ENCODE measurements at regions not wholly inside any gene's neighbourhood (a gene's known extent, or its start where the extent isn't known, plus 50 kb on each side); places are given as distances from the start of the nearest gene placed in this dataset.

DNA sequence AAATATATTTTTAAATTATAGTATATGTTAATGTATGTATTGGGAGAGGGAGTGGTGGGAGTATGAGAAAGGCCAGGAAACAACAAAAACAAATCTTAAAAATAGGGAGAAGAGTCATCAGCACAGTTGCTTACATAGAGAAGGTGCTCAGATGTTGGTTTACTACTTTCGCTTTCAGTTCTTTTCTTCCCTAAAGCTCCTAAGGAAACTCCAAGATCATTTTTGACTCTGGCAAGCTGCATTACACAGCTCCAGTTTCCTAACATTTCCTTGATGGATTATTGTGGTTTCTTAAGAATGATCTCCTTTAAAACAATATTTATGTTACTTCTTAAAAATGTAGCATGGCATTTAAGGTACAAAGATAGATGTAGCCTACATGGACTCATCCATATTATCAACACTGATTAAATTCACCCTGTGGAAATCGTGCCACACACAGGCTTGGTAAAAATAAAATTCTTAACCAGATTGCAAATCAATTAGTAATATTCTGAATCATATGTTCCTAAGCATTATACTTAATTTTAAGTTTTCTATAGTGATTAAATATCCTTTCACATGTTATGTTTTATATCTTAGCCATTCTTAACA, 118.0 kb upstream of the MAN1A1 start:
- no peak for DNase-seq

DNA sequence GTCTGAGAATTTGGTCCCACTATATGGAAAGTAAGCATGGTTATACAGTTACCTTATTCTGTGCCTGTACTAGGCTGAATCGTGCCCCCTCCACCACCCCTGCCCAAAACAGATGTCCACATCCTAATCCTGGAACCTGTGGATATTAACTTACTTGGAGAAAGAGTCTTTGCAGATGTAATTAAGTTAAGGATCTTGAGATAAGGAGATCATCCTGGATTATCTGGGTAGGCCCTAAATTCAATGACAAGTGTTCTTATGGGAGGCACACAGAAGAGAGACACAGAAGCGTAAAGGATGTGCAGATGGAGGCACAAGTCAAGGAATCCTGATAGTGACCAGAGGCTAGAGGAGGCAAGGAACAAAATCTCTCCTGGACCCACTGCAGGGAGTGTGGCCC, 116.7 kb upstream of the MAN1A1 start:
- no peak for DNase-seq

DNA sequence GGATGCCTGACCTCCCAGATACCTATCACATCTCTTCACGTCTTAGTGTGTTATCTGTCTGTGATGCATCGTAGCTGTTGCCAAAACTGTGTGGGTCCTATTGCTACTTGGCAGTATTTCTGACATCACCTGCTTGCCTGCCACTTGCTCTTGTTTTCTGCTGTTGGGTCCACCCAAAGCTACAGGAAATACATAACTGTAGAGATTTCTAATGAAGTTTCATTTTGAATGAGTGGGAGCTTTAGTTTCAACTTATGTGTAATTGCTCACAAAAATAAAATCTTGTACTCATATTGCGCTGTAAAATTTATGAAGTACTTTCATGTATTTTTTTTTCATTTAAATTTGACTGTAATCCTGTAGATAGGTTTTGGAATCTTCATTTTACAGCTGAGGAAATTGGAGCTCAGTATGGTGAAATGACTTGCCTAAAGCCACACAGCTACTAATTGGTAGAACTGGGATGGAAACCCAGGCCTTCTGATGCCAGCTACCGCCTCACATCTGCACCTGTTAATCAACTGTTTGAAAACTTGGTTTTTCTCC, 113.6 kb upstream of the MAN1A1 start:
- no peak for DNase-seq

DNA sequence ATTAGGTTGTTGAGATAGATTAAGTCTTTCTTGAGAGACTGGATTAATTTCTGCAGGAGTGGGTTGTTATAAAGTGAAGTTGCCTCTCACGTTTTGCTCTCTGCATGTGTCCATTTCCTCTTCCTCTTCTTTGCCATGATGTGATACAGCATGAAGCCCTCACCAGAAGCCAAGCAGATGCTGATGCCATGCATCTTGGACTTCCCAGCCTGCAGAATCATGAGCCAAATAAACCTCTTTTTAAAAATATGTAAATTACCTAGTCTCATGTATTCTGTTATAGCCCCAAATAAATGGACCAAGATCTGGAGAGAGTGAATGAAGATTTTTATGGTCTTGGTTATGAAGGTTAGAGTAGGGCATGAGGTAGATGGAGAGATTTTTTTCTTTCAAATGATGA, 111.6 kb upstream of the MAN1A1 start:
- DNase-seq = no peak

DNA sequence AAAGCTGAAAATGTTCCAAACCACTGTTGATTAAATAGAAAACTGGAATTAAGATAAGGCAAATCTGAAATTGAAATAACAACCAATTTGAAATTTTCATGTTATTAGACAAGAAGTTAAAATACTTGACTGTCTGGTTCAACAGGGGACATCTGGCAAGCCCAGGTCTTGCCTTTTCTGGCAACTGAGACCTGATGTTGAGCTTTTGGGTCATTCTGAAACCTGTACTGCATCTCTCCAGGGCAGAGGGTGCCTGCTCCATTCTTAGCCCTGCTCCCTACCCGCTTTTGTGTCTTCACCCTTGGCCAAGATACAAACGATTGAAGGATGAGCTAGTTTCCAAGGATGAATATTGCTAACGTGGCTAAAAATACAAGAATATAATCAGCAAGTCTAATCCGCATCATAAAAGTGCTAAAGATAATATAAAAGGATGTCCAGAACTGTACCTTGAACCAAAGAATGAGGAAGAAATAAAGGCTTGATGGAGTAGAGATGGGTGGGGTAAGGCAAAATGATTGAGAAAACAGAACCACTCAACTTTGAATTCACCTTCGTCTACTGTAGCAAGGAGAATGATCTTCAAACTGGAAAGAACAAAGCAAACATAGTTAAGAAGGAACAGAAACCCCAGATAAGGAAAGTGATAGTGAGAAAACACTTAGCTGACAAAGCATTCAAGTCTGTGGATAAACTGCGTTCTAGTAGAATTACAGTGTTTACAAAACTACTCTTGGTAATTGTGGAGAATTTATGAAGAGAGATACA, 109.8 kb upstream of the MAN1A1 start:
- DNase-seq = no peak

DNA sequence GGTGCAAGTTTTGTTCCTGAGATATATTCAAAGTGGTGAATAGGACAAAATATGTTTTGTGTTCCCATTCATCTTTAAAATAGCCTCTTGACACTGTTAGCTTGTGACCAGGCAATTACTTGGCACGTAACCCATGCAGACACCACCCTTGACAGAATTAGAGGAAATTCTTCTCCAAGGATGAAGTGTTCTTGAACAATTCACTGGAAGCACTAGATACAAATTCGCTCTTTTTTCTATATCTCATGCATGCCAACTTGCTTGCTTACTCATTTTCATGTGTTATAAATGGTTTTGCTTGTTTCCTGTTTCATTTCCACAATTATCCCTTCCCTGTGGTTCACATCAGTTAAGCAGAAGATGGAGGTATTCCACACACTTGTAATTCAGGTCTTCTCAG, 105.2 kb upstream of the MAN1A1 start:
- DNase-seq = no peak

DNA sequence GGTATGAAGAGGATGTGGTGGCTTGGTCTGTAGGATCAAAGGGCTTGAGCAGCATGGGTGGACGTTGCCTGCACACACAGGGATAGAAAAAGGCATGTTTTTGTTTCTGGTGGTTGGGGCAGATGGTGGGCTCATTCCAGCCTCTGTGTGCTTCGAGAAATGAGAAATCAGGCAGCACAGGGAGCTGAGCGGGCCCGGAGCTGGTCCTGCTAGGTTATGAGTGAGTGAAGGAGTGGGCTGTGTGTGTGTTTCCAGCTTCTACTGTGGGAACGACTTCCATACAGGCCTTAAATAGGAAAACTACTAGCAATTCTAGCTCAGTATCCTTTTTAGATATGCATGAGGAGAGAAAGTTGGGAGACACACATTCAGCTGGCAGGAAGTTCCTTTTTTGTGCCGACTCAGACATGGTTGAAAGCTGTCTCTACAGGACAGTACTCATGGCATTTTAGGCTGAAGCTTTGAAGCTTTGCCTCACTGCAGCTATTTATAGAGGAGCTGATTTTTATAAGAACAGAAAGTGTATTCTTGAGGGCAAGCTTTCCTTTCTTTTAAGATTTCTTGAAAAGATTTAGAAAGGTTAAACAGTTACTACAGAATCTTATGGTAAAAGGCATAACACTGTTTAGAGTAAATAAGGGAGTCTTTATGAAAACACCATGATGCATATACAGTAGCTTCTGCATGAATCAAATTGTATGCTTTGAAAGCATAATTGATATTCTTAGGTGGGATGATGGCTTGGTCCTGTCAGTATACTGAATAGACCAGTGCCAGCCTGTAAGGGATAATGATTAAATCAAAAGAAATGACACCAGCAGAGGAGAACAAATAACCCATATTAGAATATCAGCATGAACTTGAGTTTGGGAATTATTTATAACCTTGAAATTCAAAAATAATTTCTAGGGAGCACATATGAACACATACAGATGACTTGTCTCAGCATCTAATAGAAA, 104.0 kb upstream of the MAN1A1 start:
- no peak for DNase-seq

DNA sequence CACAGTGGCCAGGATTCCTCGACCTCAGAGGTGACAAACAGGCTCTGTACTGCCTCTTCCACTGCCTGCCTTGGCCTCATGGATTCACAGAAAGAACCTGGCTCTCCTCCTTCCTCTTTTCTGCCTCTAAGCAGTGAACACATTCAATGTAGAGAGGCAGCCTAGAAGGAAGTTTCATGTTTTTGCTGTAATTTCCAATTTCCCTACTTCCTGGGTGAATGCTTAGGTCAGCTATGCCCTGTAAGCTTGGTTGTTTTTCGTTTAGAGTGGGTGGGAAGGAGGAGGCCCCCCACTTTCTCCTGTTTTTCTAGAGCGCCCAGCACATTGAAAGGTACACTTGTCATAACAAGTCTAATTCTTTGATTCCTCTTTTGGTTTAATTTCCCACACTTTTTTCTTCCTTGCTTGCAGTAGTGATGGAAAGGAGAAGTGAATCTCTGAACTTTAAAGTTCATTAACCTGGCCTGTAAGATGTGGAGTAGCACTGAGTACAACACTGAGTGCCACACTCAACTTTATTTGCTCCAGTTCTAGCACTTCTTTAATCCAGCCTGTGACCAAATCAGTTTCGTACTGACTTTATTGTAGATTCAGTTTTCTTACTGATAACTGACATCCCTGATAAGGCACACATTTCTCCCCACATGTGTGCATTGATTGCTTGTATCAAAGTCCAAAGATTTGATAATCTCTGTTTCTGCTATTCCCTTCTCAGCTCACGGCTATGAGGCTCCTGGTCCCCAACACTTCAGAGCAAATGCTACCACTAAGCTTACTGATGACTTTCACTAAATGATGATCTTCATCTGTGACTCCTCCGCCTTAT, 100.0 kb upstream of the MAN1A1 start:
- no peak for DNase-seq

DNA sequence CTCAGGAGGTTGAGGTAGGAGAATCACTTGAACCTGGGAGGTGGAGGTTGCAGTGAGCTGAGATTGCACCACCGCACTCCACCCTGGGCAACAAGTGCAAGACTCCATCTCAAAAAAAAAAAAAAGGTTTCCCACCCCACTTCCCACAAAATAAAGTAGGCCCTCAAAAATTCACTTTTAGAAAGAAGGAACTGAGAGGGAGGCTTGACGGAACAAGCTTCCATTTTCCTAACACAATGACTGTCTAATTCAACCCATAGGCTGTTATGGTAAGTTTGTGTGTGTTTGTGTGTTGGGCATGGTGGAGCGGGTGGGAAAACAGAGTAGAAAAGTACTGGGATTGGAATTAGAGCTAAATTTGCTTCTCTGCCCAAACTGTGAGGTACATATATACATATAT, 98.4 kb upstream of the MAN1A1 start:
- DNase-seq = no peak

DNA sequence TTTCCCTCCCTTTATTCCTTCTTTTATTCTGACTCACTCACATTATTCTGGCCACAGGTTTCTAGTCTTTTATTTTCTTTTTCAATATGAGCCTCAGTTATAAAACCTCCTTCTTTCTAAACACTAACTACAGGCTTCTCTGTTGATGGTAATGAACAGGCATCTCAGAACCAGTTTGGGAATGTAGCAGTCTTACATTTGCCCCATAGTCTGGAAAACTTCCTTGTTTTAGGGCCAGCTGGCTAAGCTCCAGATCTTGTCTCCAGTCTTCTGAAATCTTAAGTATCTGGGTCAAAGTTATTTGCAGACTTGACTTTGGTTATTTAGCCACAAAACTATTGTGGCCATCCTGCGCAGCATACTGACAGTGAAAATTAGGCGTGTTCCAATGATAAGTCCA, 97.0 kb upstream of the MAN1A1 start:
- DNase-seq = no peak

DNA sequence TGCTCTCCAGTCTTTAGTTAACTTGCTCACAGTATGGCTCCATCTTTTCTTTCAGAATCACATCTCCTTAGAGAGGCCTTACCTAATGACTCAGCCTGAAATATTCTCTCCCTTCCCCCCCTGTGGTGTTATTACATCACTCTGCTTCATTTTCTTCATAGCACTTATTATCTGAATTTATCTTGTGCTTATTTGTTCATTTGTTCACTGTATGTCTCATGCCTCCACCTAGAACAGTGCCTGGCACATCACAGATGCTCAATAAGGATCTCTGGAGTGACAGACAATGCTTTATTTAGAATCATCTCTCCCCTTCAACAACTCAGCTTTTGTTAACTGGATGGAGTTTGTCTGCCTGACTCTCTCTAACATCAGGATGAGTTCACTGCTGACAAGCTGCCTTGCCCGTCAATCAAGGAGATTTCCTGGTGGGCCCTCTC, 96.6 kb upstream of the MAN1A1 start:
- no peak for DNase-seq

DNA sequence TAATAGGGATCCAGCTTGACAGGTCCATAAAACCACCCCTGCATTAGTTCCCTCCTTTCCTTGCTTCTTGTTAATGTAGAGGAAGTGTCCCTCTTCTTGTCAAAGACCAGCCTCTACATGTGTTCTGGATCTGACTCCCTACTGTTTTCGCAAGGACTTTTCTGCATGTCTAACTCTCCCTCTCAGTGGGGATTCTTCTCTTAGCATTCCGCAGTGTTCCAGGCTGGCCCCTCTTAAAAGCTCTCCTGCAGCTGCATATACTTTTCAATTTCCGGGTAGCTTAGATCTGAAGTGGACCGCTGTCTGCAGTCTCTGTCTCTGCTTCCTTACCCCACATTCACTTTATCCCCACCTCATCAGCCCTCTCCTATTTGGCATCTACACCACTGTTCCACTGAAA, 96.1 kb upstream of the MAN1A1 start:
- no peak for DNase-seq

DNA sequence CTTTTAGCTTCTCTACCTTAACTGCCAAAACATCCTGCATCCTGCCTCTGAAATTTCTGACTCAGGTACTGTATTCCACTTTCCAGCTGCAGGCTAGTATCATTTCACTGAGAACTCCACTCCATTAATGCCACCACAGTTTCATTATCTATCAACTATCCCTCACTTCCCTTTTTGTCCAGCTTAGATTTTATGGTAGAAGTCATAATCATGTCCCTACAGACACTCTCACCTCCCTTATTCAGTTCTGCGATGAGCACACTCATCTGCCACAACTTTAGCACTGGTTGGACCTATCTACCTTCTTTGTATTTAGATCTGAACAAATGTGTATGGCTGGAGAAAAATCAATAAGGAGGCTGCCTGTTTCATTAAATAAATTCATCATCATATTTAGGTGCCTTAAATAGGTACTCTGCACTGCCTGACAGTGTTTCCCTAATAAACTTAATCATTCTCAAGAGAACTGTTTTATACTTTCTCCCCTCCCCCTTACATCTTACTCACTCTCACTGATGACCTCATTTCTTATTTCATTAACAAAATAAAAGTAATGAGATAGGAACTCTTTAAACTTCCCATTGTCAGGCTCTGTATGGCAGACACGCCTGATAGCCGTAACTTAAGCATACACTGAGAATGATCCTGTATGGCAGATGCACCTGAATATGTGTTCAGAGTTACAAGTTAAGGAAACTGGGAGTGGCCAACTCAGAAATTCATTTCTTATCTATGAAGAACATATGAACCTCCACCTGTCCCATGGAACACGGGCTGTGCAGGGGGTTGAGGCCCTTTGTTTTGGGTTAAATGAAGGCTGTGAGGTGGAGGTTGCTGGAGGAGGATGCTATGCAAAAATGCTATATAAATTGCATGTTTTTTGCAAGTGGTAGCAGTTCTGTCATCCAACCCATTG, 95.3 kb upstream of the MAN1A1 start:
- no peak for DNase-seq

DNA sequence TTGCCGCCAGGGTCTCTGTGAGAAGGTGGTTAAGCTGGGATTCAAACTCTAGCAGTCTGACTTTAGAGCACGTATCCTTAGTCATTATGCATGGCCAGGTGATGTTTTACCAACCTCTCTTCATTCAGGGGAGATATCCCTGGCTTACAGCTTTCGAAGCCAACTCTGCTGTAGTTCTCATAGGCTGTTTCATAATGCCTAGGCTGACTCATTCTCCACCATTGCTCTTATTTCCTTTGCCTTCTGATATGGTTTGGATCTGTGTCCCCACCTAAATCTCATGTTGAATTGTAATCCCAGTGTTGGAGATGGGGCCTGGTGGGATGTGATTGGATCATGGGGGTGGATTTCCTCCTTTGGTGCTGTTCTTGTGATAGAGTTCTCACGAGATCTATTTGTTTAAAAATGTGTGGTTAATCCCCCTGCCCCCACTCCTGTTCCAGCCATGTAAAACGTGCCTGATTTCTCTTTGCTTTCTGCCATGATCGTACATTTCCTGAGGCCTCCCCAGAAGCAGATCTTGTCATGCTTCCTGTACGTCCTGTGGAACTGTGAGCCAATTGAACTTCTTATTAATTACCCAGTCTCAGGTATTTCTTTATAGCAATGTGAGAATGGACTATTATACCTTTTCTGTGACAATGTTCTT, 94.6 kb upstream of the MAN1A1 start:
- no peak for DNase-seq

DNA sequence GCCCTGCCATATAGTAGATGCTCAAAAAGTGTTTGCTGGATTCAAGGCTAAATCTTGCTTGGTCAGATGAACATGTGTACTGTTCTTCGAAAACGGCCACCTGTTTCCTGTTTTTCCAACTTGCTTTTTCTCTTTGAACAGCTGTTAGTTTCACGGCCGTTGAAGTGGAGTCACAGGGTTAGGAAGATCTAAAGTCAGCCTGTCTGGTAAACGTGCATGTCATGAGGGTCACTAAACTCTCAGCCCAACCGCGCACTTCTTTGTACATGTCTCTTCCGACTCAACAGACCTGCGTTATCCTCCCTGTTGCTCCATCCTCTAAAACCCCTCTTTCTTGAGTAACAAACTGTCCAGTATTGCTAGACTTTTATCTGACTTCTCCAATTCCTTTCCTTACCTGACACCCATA, 93.2 kb upstream of the MAN1A1 start:
- no peak for DNase-seq

DNA sequence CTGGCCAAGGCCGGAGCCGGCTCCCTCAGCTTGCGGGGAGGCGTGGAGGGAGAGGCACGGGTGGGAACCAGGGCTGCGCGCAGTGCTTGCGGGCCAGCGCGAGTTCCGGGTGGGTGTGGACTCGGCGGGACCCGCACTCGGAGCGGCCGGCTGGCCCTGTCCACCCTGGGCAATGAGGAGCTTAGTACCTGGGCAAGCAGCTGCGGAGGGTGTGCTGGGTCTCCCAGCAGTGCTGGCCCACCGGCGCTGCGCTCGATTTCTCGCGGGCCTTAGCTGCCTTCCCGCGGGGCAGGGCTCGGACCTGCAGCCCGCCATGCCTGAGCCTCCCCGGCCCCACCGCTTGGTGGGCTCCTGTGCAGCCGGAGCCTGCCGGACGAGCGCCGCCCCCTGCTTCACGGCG, 91.4 kb upstream of the MAN1A1 start:
- DNase-seq = no peak

DNA sequence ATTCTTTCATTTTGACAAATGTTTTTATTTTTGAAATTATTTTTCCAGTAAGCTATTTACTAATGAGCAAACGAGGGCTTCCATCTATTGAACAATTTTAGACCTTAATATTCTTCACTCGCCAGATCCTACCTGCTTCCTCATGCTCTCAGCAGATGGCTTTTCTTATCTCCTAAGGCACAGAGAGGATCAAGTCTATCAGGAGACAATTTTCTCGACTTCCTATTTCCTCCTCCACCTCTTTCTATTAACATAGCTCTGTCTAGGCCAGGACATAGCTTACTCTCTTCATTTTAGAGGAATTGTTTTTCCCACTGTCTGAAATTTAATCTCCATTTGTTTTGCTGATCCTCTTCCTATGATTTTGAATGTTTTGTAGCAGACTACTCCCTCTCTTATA, 87.0 kb upstream of the MAN1A1 start:
- no peak for DNase-seq

DNA sequence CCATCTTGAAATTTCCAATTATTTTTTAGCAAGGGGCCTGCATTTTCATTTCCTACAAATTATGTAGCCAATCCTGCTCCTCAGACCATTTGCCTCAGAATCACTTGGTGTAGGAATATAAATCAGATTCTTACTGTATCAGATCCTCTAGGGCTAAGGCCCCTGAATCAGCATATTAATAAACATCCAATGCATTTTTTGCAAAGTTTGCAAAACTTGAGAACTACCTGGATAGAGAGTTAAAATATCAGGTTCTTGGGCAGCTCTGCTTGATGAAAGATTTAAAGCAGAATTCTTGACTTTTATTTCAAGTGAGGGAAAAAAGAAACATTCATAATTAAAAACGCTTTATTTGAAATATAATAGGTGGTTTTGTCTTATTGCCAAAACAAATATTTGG, 82.2 kb upstream of the MAN1A1 start:
- no peak for DNase-seq

DNA sequence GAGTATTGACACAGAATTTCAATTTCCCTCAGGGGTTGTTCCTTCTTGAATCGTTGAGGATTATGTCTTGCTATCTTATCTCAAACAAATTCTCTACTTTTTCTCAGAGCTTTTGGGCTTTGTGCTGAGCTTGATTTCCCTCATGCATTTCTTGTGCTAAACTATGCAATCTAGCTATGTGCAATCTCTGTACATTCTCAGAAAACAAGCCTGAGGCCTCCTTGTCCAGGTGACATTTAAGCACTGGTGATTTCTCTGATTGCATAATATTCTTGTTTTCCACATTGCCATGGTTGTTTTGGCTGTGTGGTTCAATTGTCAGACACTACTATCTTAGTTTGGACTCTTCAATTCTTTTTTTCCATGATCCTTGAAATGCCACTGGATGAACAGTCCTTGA, 81.2 kb upstream of the MAN1A1 start:
- DNase-seq = no peak

DNA sequence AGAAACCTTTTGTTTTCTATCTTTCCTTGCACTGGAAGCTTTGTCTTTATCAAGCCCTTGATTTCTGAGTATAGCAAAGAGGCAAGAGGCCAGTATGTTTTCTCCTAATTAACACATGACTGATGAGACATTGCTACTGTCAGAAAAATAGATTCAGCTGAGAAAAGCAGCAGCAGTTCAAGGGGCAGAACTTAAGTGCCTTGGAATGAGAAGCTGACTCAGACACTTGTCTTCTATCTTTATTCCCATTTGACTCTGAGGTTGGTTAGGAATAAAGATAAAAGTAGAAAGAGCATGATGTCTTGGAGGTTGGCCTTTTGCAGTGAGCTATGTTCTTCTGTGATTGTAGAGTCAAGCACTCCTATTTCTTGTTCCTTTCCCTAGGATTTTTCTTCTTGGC, 79.1 kb upstream of the MAN1A1 start:
- DNase-seq = no peak

DNA sequence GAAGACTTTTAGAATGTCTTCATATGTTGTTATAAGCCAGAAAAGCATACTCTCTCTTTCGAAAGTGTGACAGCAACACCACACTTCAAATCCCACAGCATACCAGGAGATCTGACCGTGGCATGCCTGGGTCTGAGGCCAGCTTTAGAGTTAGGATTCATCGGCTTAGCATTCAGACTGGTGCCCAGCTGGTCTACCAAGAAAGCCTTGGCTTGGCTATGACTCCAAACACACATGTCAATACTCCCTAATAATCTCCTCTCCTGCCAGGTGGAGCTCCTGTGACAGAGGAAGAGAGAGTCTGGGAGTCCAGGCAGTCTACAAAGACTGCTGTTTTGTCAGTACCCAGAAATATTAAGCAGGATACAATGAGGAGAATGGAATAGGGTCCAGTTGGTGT, 77.1 kb upstream of the MAN1A1 start:
- no peak for DNase-seq

Measured in activated CD4-positive, CD25-positive, alpha-beta regulatory T cell (primary cell).